Erythroblast (primary cell): ENCODE measurements at regions not wholly inside any gene's neighbourhood (a gene's known extent, or its start where the extent isn't known, plus 50 kb on each side); places are given as distances from the start of the nearest gene placed in this dataset.

ENCODE experiments used
- DNase-seq, 2 experiments: peaks; one replicate each; lab custom pipeline; 2025; lab: John Stamatoyannopoulos, UW
- GATA1 ChIP-seq: IDR thresholded peaks from 2 replicates; pipeline ENCODE4 v1.6.1; 2011; ENCODE audit warnings: low read depth, mild to moderate bottlenecking, control low read depth, low read length, moderate library complexity
- POLR2A ChIP-seq: IDR thresholded peaks from 2 replicates; pipeline ENCODE4 v1.6.1; 2011; ENCODE audit warnings: mild to moderate bottlenecking, low read length

- no peak for DNase-seq
Observed at GRCh38 chr1:187146388-187146787, 317.6 kb downstream of the PLA2G4A start.

GRCh38 chr1:187151555-187151954 lies 322.8 kb downstream of the PLA2G4A start:
- no peak for DNase-seq
- TF ChIP-seq GATA1, result no peak
- TF ChIP-seq POLR2A, result no peak

More at GRCh38 chr1:187146388-187146787, 317.6 kb downstream of the PLA2G4A start:
- TF ChIP-seq GATA1 (no peak), POLR2A (no peak)

GRCh38 chr1:187153047-187153446 lies 324.3 kb downstream of the PLA2G4A start:
- no peak for DNase-seq
- TF ChIP-seq GATA1 (no peak), POLR2A (no peak)

GRCh38 chr1:187157115-187157514 lies 328.4 kb downstream of the PLA2G4A start:
- TF ChIP-seq GATA1 (no peak), POLR2A (no peak)

GRCh38 chr1:187157552-187157951 lies 328.8 kb downstream of the PLA2G4A start:
- TF ChIP-seq GATA1 (no peak), POLR2A (no peak)
- no peak for DNase-seq

More at GRCh38 chr1:187157115-187157514, 328.4 kb downstream of the PLA2G4A start:
- no peak for DNase-seq

- no peak for DNase-seq
- TF ChIP-seq POLR2A, result no peak
- no peak for TF ChIP-seq GATA1
Observed at GRCh38 chr1:187167555-187167954, 338.8 kb downstream of the PLA2G4A start.

- no peak for TF ChIP-seq GATA1
- no peak for TF ChIP-seq POLR2A
- DNase-seq, result no peak
Observed at GRCh38 chr1:187168297-187168696, 339.5 kb downstream of the PLA2G4A start.

GRCh38 chr1:187185389-187185788 lies 356.6 kb downstream of the PLA2G4A start:
- TF ChIP-seq POLR2A (no peak), GATA1 (no peak)
- no peak for DNase-seq

GRCh38 chr1:187197685-187198084 lies 368.9 kb downstream of the PLA2G4A start:
- TF ChIP-seq POLR2A (no peak), GATA1 (no peak)
- DNase-seq, result no peak

GRCh38 chr1:187203257-187203656 lies 374.5 kb downstream of the PLA2G4A start:
- TF ChIP-seq POLR2A (no peak), GATA1 (no peak)

GRCh38 chr1:187212377-187212776 lies 383.6 kb downstream of the PLA2G4A start:
- no peak for TF ChIP-seq POLR2A
- no peak for TF ChIP-seq GATA1
- no peak for DNase-seq

More at GRCh38 chr1:187203257-187203656, 374.5 kb downstream of the PLA2G4A start:
- DNase-seq, result no peak

- TF ChIP-seq POLR2A, result no peak
- TF ChIP-seq GATA1, result no peak
- no peak for DNase-seq
Observed at GRCh38 chr1:187226396-187226795, 397.6 kb downstream of the PLA2G4A start.

GRCh38 chr1:187228790-187229189 lies 400.0 kb downstream of the PLA2G4A start:
- no peak for DNase-seq
- TF ChIP-seq GATA1 (no peak), POLR2A (no peak)

- DNase-seq, result no peak
- TF ChIP-seq POLR2A, result no peak
- TF ChIP-seq GATA1, result no peak
Observed at GRCh38 chr1:187229496-187229895, 400.7 kb downstream of the PLA2G4A start.

- TF ChIP-seq GATA1 (no peak), POLR2A (no peak)
- no peak for DNase-seq
Observed at GRCh38 chr1:187234706-187235105, 406.0 kb downstream of the PLA2G4A start.
